Suppressor macrophage (primary cell): ENCODE measurements at regions not wholly inside any gene's neighbourhood (a gene's known extent, or its start where the extent isn't known, plus 50 kb on each side); places are given as distances from the start of the nearest gene placed in this dataset.

Experiments
- DNase-seq, 4 experiments: peaks; one replicate each; pipeline ENCODE4 v3.0.0-alpha.2; 2020 to 2022

DNA sequence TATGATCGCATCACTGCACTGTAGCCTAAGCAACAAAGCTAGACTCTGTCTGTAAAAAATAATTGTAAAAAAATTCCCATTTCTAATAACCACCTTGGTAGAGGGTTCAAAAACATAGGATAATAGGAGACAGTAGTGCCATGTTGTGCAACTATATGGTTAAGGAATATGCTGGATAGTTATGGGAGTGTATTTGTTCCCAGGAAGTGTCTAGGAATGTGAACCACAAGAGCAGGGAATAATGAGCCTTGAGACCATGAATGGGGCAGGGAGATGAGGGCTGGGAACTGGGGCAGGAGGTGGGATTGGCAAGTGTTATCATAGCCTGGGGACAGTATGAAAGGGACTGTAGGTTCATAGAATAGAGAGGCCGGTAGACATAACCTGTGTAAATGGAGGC, 50.4 kb downstream of the RUSC2 start:
- DNase-seq = no peak

GRCh38 chr9:35546853-35547252, 56.9 kb downstream of the RUSC2 start:
- DNase-seq = no peak

DNA sequence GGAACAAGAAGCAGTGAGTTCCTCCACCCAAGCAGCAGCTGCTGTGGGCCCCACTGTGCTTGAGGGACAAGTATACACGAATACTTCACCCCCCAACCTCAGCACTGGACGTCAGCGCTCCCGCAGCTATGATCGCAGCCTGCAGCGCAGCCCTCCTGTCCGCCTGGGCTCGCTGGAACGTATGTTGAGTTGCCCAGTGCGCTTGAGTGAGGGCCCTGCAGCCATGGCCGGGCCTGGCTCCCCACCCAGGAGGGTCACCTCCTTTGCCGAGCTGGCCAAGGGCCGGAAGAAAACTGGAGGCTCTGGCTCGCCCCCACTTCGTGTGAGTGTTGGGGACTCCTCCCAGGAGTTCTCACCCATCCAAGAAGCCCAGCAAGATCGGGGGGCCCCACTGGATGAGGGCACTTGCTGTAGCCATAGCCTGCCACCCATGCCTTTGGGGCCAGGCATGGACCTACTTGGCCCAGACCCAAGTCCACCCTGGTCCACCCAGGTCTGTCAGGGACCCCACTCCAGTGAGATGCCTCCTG, 57.1 kb upstream of the TESK1 start:
- no peak for DNase-seq

- DNase-seq = no peak
Measured at GRCh38 chr9:35548571-35548970, 56.5 kb upstream of the TESK1 start.

DNA sequence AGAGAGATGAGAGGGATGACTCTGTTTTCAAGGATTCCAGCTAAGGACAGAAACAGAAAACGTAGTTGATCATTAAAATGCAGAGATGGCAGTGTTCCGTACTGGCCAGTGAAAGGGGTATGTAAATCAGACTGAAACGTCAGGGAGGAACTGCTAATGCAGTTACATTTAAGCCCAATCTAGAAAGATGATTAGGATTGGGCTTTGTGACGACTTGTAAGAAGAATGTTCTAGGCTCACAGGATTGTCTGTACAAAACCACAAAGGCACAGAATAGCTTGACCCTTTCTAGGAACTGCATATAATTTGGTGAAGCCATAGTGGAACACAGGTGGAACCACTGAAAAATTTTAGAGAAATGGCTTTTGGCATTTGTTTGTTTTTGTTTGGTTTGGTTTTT, 55.6 kb upstream of the TESK1 start:
- DNase-seq = no peak

DNA sequence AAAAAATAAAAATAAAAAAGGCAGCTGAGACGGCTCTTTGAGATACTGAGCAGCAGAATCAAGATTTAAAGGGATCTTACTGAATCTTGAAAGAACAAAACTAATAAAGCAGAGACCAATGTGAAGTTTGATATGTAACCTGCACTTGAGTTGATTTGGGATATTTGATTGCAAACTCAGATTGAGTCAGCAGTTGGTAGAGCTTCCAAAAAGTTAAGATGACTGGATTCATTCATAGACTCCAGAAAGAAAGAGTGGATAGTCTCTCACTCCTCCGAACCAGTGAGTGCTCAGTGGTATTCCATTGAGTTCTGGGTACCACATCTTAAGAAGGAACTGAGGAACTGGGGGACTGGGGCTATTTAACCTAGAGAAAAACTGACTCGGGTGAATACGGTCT, 52.7 kb upstream of the TESK1 start:
- DNase-seq = no peak

DNA sequence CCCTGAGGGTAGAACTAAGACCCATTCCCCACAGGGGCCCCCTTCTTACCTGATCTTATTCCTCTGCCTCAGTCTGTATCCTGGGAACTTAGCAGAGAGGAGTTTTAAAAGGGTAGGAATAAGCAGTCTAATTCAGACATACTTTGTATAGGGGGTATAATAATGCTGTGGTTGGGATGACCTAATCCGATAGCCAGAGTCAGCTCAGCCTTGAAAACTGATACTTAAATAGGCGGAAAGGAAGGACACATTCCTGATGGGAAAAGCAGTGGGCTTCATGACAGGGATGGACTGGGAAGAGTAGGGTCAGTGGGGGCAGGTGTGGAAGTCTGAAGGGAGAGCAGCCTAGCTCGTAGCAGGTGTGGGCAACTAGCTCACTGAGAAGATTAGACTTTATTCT, 52.2 kb upstream of the TESK1 start:
- DNase-seq = no peak

DNA sequence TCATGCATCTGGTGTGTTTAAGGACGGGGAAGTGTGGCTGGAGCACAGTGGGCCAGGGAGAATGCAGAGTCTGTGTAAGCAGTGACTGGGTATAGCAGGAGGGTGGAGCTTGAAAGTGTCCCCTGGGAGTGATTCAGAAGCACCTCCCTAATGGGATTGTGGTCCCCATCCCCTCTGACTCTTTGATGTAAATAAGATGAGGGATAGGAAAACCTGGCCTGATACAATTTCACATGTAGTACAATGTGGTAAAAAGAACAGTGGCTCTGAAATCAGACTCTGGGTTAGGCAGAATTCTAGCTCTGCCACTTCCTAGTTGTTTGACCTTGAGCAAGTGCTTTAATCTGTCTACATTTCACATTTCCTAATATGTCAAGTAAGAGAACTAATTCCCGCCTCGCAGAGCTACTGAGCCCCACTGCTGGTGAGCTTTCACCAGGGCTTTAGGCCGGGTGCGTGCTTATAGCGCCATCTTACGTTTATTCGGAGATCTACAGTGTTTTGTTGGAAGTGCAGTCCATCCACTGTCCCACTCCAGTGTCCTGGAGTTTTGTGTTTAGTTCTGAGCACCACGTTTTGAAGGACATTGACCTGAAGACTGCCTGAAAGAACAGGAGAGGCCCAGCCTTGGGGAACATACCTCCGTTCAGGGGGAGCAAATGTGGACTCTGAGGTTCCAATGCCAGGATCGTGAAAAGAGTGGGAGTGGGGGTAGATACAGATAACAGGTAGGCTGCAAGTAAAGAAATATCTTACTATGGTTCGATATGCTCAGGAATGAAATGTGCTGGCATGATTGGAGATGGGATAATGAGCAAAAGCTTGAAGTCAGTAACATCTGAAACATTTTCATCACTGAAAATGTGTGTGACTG, 51.2 kb upstream of the TESK1 start:
- peak; percentile 86 to 90 (median 89) for DNase-seq

DNA sequence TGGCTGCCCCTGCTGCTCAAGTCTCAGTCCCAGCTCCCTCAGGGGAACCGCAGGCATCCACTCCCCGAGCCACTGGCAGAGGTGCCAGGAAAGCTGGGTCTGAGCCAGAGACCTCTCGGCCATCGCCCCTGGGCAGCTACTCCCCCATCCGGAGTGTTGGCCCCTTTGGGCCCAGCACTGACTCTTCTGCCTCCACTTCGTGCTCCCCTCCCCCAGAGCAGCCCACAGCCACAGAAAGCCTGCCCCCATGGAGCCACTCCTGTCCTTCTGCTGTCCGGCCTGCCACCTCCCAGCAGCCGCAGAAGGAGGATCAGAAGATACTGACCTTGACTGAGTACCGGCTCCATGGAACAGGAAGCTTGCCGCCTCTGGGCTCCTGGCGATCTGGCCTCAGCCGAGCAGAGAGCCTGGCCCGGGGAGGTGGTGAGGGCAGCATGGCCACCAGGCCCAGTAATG, 49.8 kb upstream of the TESK1 start:
- no peak for DNase-seq
